ENCODE measurements at regions not wholly inside any gene's neighbourhood (a gene's known extent, or its start where the extent isn't known, plus 50 kb on each side); places are given as distances from the start of the nearest gene placed in this dataset.

DNA sequence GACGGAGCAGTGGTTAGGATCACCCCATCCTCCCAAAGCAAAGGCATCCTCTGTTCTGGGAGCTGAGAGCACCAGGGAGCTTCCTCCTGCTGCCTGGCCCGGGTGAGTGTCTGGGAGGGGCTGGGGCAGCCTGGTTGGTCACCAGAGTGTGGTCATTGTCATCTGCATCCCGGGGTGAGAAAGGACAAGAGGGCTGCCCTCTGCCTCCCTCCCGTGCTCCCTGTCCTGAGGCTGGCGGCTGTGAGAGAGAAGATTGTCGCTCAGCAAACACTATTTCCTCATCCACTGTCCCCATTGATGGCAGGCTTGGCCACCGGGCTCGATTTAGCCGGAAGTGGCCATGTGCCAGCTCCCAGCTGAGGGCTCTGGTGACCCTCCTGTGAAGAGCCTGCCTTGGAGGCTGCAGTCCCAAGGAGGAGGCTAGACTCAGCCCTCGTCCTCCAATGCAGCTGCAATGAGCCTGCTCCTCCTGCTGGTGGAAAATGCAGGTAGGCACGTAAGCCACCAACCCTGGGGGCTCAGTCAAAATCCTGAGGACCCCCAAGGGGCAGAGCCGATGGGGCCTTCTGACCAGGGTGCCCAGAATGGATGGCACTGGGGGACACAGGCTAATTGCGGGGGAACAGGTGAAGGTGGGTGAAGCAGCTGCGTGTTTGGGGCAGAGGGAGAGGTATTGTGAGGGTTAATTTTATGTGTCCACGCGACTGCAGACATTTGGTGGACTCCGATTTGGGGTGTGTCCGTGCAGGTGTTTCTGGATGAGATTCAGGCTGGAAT is 155.7 kb downstream of the KIF26A start:
- Histone ChIP-seq H3K9ac (ENCODE audit: low read length in 3 of 3) (no peak overlapping the region), H3K27me3 (ENCODE audit: control insufficient read depth, insufficient read depth, low read length) (peaks cover 2% of the 10 kb centered on the region), H3K36me3 (ENCODE audit: control insufficient read depth in 2 of 3, insufficient read depth in 3 of 3, low read length in 3 of 3) (no peaks in the 10 kb centered on the region), H3K4me1 (ENCODE audit: control insufficient read depth in 2 of 3, insufficient read depth in 2 of 3, low read depth in 1 of 3, low read length in 3 of 3) (no peaks in the 10 kb centered on the region), H3K4me3 (ENCODE audit: low read length in 3 of 3) (no peak overlapping the region), H3K9me3 (ENCODE audit: control insufficient read depth in 2 of 3, insufficient read depth in 1 of 3, low read length in 3 of 3) (no peaks in the 10 kb centered on the region), H3K27ac (ENCODE audit: low read depth in 2 of 2, low read length in 2 of 2) (no peak overlapping the region)
- TF ChIP-seq, protein P1, sequence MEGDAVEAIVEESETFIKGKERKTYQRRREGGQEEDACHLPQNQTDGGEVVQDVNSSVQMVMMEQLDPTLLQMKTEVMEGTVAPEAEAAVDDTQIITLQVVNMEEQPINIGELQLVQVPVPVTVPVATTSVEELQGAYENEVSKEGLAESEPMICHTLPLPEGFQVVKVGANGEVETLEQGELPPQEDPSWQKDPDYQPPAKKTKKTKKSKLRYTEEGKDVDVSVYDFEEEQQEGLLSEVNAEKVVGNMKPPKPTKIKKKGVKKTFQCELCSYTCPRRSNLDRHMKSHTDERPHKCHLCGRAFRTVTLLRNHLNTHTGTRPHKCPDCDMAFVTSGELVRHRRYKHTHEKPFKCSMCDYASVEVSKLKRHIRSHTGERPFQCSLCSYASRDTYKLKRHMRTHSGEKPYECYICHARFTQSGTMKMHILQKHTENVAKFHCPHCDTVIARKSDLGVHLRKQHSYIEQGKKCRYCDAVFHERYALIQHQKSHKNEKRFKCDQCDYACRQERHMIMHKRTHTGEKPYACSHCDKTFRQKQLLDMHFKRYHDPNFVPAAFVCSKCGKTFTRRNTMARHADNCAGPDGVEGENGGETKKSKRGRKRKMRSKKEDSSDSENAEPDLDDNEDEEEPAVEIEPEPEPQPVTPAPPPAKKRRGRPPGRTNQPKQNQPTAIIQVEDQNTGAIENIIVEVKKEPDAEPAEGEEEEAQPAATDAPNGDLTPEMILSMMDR (IDR thresholded peaks at IDR 0.05; ENCODE audit: borderline replicate concordance, extremely low read depth, insufficient read depth) = no peak
- FAIRE-seq (no peak), DNase-seq (peak in 3 of 5 donors; percentile 16 to 49 (median 32))
- intact Hi-C loops (cut with DNase I) = no loop called here

DNA sequence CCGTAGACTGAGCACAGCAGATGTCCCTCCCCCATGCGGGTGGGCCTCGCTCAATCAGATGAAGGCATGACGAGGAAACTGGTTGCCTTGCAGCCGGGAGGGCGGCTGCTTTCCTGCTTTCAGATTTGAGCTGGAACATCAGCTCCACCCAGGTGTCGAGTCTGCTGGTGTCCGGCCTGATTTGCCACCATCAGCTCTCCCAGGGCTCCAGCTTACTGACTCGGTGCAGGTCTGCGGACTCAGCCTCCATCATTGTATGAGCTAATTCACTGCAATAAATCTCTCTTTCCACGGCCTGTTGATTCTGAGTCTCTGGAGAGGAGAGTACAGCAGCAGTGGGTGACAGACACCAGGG is 156.2 kb downstream of the KIF26A start:
- Histone ChIP-seq H3K36me3 (ENCODE audit: control insufficient read depth in 2 of 3, insufficient read depth in 3 of 3, low read length in 3 of 3) (no peaks in the 10 kb centered on the region), H3K9ac (ENCODE audit: low read length in 3 of 3) (no peak overlapping the region), H3K27me3 (ENCODE audit: control insufficient read depth, insufficient read depth, low read length) (peaks cover 2% of the 10 kb centered on the region), H3K4me3 (ENCODE audit: low read length in 3 of 3) (no peak overlapping the region), H3K4me1 (ENCODE audit: control insufficient read depth in 2 of 3, insufficient read depth in 2 of 3, low read depth in 1 of 3, low read length in 3 of 3) (no peaks in the 10 kb centered on the region), H3K27ac (ENCODE audit: low read depth in 2 of 2, low read length in 2 of 2) (no peak overlapping the region), H3K9me3 (ENCODE audit: control insufficient read depth in 2 of 3, insufficient read depth in 1 of 3, low read length in 3 of 3) (no peaks in the 10 kb centered on the region)
- TF ChIP-seq, protein P1 (IDR thresholded peaks at IDR 0.05; ENCODE audit: borderline replicate concordance, extremely low read depth, insufficient read depth) = no peak
- DNase-seq (peak; percentile 42 to 79 (median 48)), FAIRE-seq (no peak)
- intact Hi-C loops (cut with DNase I) = no loop called here

DNA sequence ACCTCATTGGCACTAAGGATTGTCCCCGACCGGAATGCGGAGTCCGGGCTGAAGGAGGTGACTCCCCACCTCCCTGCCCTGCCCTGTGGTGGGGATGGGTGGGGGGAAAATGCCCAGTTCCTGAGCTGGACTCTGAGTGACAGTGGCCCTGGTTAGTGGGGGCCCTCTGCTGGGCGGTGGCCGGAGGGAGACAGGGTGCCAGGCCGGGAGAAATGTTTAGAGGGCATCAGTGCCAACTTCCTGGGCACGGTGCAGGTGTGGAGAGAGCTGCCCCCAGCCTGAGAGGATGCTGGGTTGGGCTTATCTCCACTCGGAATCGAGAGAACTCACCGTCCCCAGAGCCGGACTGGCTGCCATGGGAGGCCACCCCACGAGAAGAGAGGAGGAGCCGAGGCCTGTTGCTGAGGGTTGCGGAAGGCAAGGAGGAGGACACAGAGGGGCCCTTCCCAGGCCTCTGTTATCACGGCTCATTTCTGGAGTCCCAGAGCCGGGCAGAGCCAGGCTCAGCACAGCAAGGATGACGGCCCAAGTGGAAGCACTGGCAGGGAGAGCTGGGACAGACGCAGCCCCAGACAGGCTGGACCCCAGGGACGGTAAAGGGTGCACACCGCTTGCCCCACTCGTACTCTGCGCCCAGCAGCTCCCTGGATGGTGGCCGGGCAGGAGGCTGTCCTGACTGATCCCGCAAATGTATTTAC is 156.7 kb downstream of the KIF26A start:
- no peak for FAIRE-seq
- H3K27me3 ChIP-seq (ENCODE audit: control insufficient read depth, insufficient read depth, low read length) = peaks cover 2% of the 10 kb centered on the region
- intact Hi-C loops (cut with DNase I) = no loop called here
- no peak overlapping the region for H3K9ac ChIP-seq (ENCODE audit: low read length in 3 of 3)
- no peaks in the 10 kb centered on the region for H3K4me1 ChIP-seq (ENCODE audit: control insufficient read depth in 2 of 3, insufficient read depth in 2 of 3, low read depth in 1 of 3, low read length in 3 of 3)
- H3K4me3 ChIP-seq (ENCODE audit: low read length in 3 of 3) = no peak overlapping the region
- H3K27ac ChIP-seq (ENCODE audit: low read depth in 2 of 2, low read length in 2 of 2) = no peak overlapping the region
- TF ChIP-seq, protein P1 (IDR thresholded peaks at IDR 0.05; ENCODE audit: borderline replicate concordance, extremely low read depth, insufficient read depth) = no peak
- peak in 2 of 5 donors; percentile 47 to 57 for DNase-seq
- no peaks in the 10 kb centered on the region for H3K36me3 ChIP-seq (ENCODE audit: control insufficient read depth in 2 of 3, insufficient read depth in 3 of 3, low read length in 3 of 3)
- H3K9me3 ChIP-seq (ENCODE audit: control insufficient read depth in 2 of 3, insufficient read depth in 1 of 3, low read length in 3 of 3) = no peaks in the 10 kb centered on the region
